Fibroblast of skin of left biceps (primary cell): ENCODE measurements at regions not wholly inside any gene's neighbourhood (a gene's known extent, or its start where the extent isn't known, plus 50 kb on each side); places are given as distances from the start of the nearest gene placed in this dataset.

ENCODE experiments used
- DNase-seq, 2 experiments: peaks; one replicate each; pipeline ENCODE4 v3.0.0-alpha.2; 2013; ENCODE audit warnings: low read depth in 2 of 2

- DNase-seq = no peak
Observed at GRCh38 chr3:72303926-72304325, 519.0 kb upstream of the PROK2 start.

- no peak for DNase-seq
Observed at GRCh38 chr3:72301779-72302178, 516.8 kb upstream of the PROK2 start.

- DNase-seq = no peak
Observed at GRCh38 chr3:72300621-72301020, 515.7 kb upstream of the PROK2 start.

GRCh38 chr3:72299823-72300222 lies 514.9 kb upstream of the PROK2 start:
- DNase-seq = no peak

- DNase-seq = no peak
Observed at GRCh38 chr3:72299321-72299802, 514.4 kb upstream of the PROK2 start.

GRCh38 chr3:72298201-72299152 lies 513.5 kb upstream of the PROK2 start:
- no peak for DNase-seq

- no peak for DNase-seq
Observed at GRCh38 chr3:72297481-72297880, 512.5 kb upstream of the PROK2 start.

- DNase-seq = no peak
Observed at GRCh38 chr3:72296477-72297111, 511.6 kb upstream of the PROK2 start.

GRCh38 chr3:72295962-72296450 lies 511.1 kb upstream of the PROK2 start:
- no peak for DNase-seq

GRCh38 chr3:72295276-72295961 lies 510.5 kb upstream of the PROK2 start:
- DNase-seq = no peak

GRCh38 chr3:72290859-72291638 lies 506.1 kb upstream of the PROK2 start:
- no peak for DNase-seq

GRCh38 chr3:72289692-72290071 lies 504.7 kb upstream of the PROK2 start:
- no peak for DNase-seq

GRCh38 chr3:72288955-72289691 lies 504.2 kb upstream of the PROK2 start:
- peak; percentile 65 to 70 for DNase-seq

- no peak for DNase-seq
Observed at GRCh38 chr3:72287956-72288355, 503.0 kb upstream of the PROK2 start.

- DNase-seq = no peak
Observed at GRCh38 chr3:72285502-72285901, 500.6 kb upstream of the PROK2 start.

GRCh38 chr3:72284471-72284870 lies 499.5 kb upstream of the PROK2 start:
- DNase-seq = no peak

GRCh38 chr3:72282918-72283317 lies 498.0 kb upstream of the PROK2 start:
- DNase-seq = no peak

GRCh38 chr3:72281551-72281950 lies 496.6 kb upstream of the PROK2 start:
- DNase-seq = no peak

GRCh38 chr3:72280876-72281275 lies 495.9 kb upstream of the PROK2 start:
- DNase-seq = no peak

GRCh38 chr3:72279631-72280041 lies 494.7 kb upstream of the PROK2 start:
- no peak for DNase-seq
